Right atrium auricular region (tissue), 2 donors: ENCODE measurements at regions not wholly inside any gene's neighbourhood (a gene's known extent, or its start where the extent isn't known, plus 50 kb on each side); places are given as distances from the start of the nearest gene placed in this dataset.

Experiments
- DNase-seq: peaks from one replicate; pipeline ENCODE4 v3.0.0-alpha.2; 2019; ENCODE audit warnings: low spot score
- H3K27ac ChIP-seq, 2 donors: fragments of 200-600 bp; sonication (generic); 1 replicate in 1 of 2; 2 replicates in 1 of 2; pipeline ENCODE4 v1.5.1; 2016 to 2019
- H3K27me3 ChIP-seq, 2 donors: fragments of 200-600 bp; sonication (generic); one replicate each; pipeline versions ENCODE4 v1.5.1 to v1.6.0; 2017 to 2019
- H3K36me3 ChIP-seq: fragments of 200-600 bp; sonication (generic); one replicate; pipeline ENCODE4 v1.5.1; 2016
- H3K4me1 ChIP-seq, 2 donors: fragments of 200-600 bp; sonication (generic); one replicate each; pipeline versions ENCODE4 v1.5.1 to v1.6.0; 2017 to 2019
- H3K4me3 ChIP-seq, 2 donors: fragments of 200-600 bp; sonication (generic); 1 replicate in 1 of 2; 2 replicates in 1 of 2; pipeline ENCODE4 v1.5.1; 2017 to 2019; ENCODE audit warnings: mild to moderate bottlenecking in 1 of 2, moderate library complexity in 1 of 2
- H3K9me3 ChIP-seq, 2 donors: fragments of 200-600 bp; sonication (generic); one replicate each; pipeline ENCODE4 v1.5.1; 2019
- TF ChIP-seq, protein P1 (sequence below), 2 donors: fragments of 200-600 bp; sonication (generic); IDR thresholded peaks; one replicate each; pipeline ENCODE4 v1.5.1; 2019; ENCODE audit warnings: antibody characterized with exemption in 2 of 2

DNA sequence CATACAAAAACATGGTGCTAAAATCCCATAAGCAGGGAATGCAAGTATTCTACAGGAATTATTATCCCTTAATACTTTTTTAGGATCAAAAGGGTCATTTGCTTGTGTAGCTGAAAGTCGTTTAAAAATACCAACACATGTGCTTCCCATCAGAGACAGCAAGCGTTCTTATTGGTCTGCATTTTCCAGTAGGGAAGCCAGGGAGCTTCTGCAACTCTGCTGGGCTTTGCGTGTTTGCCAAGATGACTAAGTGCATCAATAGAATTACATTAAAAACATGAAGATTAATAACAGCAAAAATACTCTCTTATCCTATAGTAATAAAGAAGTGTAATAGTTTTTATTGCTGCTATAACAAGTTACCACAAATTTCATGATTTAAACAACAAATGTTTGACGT is 111.2 kb downstream of the QDPR start:
- DNase-seq: no peak
- Histone ChIP-seq H3K27ac (no peak overlapping the region), H3K27me3 (no peaks in the 10 kb centered on the region), H3K4me3 (no peak overlapping the region), H3K4me1 (no peaks in the 10 kb centered on the region), H3K36me3 (no peaks in the 10 kb centered on the region), H3K9me3 (no peaks in the 10 kb centered on the region)
- TF ChIP-seq, protein P1, sequence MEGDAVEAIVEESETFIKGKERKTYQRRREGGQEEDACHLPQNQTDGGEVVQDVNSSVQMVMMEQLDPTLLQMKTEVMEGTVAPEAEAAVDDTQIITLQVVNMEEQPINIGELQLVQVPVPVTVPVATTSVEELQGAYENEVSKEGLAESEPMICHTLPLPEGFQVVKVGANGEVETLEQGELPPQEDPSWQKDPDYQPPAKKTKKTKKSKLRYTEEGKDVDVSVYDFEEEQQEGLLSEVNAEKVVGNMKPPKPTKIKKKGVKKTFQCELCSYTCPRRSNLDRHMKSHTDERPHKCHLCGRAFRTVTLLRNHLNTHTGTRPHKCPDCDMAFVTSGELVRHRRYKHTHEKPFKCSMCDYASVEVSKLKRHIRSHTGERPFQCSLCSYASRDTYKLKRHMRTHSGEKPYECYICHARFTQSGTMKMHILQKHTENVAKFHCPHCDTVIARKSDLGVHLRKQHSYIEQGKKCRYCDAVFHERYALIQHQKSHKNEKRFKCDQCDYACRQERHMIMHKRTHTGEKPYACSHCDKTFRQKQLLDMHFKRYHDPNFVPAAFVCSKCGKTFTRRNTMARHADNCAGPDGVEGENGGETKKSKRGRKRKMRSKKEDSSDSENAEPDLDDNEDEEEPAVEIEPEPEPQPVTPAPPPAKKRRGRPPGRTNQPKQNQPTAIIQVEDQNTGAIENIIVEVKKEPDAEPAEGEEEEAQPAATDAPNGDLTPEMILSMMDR (IDR thresholded peaks at IDR 0.05): no peak

DNA sequence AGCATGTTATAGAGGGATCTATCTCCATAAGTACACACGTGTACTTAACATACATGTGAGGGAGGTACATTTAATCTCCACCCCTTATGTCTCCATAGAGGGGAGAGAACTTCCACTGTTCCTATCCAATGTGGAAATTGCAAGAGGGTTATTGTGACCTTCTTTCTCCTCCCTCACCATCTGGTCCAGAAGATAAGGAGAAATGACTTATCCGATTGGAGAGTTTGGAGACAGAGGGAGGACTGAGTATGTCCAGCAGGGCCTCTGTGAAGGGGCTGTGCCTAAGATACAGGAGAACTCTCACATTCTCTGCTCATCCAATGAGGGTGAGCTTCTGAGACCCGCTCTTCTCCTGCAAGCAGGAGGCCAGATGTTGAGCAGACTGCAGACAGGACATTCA is 113.1 kb downstream of the QDPR start:
- Histone ChIP-seq H3K9me3 (no peaks in the 10 kb centered on the region), H3K36me3 (no peaks in the 10 kb centered on the region), H3K4me1 (no peaks in the 10 kb centered on the region), H3K4me3 (no peak overlapping the region), H3K27me3 (no peaks in the 10 kb centered on the region), H3K27ac (no peak overlapping the region)
- TF ChIP-seq, protein P1 (IDR thresholded peaks at IDR 0.05): no peak
- no peak for DNase-seq

DNA sequence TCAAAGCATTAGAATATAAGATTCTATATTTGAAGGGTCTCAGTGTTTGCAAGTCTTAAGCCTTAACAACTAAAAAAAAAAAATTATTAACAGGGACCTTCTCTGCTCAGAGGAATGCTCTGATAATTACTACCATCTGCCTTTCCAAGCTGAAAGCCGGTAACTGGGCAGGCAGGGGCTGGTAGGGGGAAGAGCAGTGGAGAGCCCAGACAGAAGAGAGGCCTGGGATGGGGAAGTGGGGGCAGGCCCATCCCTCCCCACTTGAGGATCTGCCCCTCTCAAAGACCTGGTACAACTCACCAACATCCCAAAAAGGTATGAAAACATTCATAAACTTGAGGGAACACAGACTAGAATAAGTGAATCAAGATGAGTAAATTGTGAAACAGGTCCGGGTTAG is 113.9 kb downstream of the QDPR start:
- Histone ChIP-seq H3K4me1 (no peaks in the 10 kb centered on the region), H3K4me3 (no peak overlapping the region), H3K27ac (no peak overlapping the region), H3K9me3 (no peaks in the 10 kb centered on the region), H3K27me3 (no peaks in the 10 kb centered on the region), H3K36me3 (no peaks in the 10 kb centered on the region)
- no peak for DNase-seq
- TF ChIP-seq, protein P1 (IDR thresholded peaks at IDR 0.05): no peak

DNA sequence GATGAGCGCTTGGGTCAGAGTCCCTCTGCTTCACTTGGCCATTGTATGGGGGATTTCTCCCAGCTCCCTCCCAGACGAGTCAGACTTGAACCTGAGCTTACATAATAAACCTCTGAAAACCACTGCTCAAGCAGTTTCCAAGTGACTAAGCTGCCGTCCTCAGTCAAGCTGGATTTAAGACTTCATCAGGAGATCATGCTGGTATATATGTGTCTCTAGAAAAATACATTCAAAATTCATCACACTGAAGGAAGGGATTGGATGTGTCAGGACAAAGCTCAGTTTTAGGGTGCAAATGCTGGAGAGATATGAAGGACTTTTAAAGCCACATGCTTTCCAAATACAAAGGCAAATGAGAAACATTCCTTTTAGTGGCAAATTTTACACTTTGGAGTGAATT is 114.3 kb downstream of the QDPR start:
- Histone ChIP-seq H3K4me1 (no peaks in the 10 kb centered on the region), H3K27me3 (no peaks in the 10 kb centered on the region), H3K27ac (no peak overlapping the region), H3K9me3 (no peaks in the 10 kb centered on the region), H3K36me3 (no peaks in the 10 kb centered on the region), H3K4me3 (no peak overlapping the region)
- TF ChIP-seq, protein P1 (IDR thresholded peaks at IDR 0.05): no peak
- no peak for DNase-seq

DNA sequence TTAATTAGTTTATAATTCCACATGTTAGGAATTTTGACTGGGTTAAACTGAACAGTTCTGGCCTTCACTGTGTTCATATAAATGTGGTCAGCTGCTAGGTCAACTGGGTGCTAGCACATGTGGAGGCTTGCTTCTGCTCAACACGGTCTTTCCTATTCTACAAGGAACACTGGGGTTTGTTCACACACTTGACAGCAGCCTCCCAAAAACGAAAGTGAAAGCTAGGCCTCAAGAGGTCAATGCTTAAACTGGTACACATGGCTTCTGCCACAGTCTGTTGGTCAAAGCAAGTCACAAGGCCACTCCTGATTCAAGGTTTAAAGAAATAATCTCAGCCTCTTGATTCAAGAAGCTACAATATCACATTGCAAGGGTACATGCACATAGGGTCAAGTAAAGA is 126.5 kb downstream of the QDPR start:
- Histone ChIP-seq H3K9me3 (no peaks in the 10 kb centered on the region), H3K36me3 (no peaks in the 10 kb centered on the region), H3K27me3 (no peaks in the 10 kb centered on the region), H3K4me3 (no peak overlapping the region), H3K4me1 (no peaks in the 10 kb centered on the region), H3K27ac (no peak overlapping the region)
- TF ChIP-seq, protein P1 (IDR thresholded peaks at IDR 0.05): no peak
- no peak for DNase-seq

DNA sequence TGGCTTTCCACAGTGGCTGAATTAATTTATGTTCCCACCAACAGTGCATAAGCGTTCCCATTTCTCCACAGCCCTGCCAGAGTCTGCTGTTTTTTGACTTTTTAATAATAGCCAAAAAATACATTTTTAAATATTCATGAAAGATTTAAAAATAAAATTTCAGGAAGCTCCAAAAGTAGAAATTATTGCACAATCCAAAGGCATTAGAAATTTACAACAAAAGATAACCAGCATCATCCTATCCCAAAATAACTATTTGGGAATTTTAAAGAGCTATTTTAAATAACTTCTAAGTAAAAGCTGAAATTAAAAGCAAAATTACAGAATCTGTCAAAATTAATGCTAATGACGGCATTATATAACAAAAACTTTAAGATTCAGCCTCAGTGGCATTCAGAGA is 131.5 kb downstream of the QDPR start:
- no peaks in the 10 kb centered on the region for H3K27me3 ChIP-seq
- H3K36me3 ChIP-seq: no peaks in the 10 kb centered on the region
- H3K27ac ChIP-seq: no peak overlapping the region
- TF ChIP-seq, protein P1 (IDR thresholded peaks at IDR 0.05): no peak
- DNase-seq: no peak
- peaks cover 0 to 7% of the 10 kb centered on the region in 2 donors for H3K4me1 ChIP-seq
- H3K9me3 ChIP-seq: no peaks in the 10 kb centered on the region
- H3K4me3 ChIP-seq: no peak overlapping the region
